HUES48 (cell line): ENCODE measurements at regions not wholly inside any gene's neighbourhood (a gene's known extent, or its start where the extent isn't known, plus 50 kb on each side); places are given as distances from the start of the nearest gene placed in this dataset.

Experiments used
- H3K27ac ChIP-seq: one replicate; pipeline ENCODE4 v1.7.0; 2013; ENCODE audit warnings: low read depth, low read length, inconsistent platforms
- H3K27me3 ChIP-seq: 2 replicates; pipeline ENCODE4 v1.6.1; 2013; ENCODE audit warnings: mild to moderate bottlenecking, low read length; ENCODE audit not compliant: control insufficient read depth, insufficient read depth
- H3K36me3 ChIP-seq: 2 replicates; pipeline ENCODE4 v1.6.1; 2013; ENCODE audit warnings: low read length; ENCODE audit not compliant: control insufficient read depth, insufficient read depth
- H3K4me1 ChIP-seq: 2 replicates; pipeline ENCODE4 v1.6.1; 2013; ENCODE audit warnings: mild to moderate bottlenecking, low read length; ENCODE audit not compliant: control insufficient read depth, insufficient read depth
- H3K4me3 ChIP-seq: 2 replicates; pipeline ENCODE4 v1.5.1; 2013; ENCODE audit warnings: mild to moderate bottlenecking, low read depth, low read length
- H3K9ac ChIP-seq: 2 replicates; pipeline ENCODE4 v1.6.1; 2013; ENCODE audit warnings: mild to moderate bottlenecking, low read depth, low read length, moderate library complexity
- H3K9me3 ChIP-seq: 2 replicates; pipeline ENCODE4 v1.6.1; 2013; ENCODE audit warnings: low read length; ENCODE audit not compliant: control insufficient read depth, insufficient read depth

- H3K4me3 ChIP-seq: no peak overlapping the region
- no peaks in the 10 kb centered on the region for H3K36me3 ChIP-seq
- H3K27me3 ChIP-seq: no peaks in the 10 kb centered on the region
- peaks cover 8% of the 10 kb centered on the region; the same call in 1 of the 2 replicates for H3K4me1 ChIP-seq
- no peak overlapping the region for H3K27ac ChIP-seq
- no peak overlapping the region for H3K9ac ChIP-seq
- H3K9me3 ChIP-seq: no peaks in the 10 kb centered on the region
Measured at GRCh38 chr13:40383132-40383531, 283.3 kb downstream of the FOXO1 start.

DNA sequence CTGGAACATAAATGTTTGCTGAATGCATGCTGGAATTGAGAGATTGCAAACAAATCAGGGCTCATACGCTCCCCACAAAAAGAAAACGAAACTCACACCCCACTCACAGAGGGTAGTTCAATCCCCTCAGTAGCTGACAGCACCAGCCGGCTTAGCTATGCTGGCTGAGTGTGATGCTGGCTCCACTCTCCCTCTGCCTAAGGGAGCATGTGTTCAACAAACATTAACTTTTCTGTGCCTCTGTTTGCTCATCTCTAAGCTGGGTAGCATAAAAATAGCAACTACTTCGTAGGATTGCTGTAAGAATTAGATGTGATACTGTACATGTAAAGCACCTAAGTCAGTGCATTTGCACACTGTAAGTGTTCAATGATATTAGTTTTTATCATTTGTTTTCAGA, 282.6 kb downstream of the FOXO1 start:
- Histone ChIP-seq H3K9me3 (no peaks in the 10 kb centered on the region), H3K9ac (no peak overlapping the region), H3K4me3 (no peak overlapping the region), H3K27me3 (no peaks in the 10 kb centered on the region), H3K4me1 (peaks cover 8% of the 10 kb centered on the region; the same call in 1 of the 2 replicates), H3K27ac (no peak overlapping the region), H3K36me3 (no peaks in the 10 kb centered on the region)

DNA sequence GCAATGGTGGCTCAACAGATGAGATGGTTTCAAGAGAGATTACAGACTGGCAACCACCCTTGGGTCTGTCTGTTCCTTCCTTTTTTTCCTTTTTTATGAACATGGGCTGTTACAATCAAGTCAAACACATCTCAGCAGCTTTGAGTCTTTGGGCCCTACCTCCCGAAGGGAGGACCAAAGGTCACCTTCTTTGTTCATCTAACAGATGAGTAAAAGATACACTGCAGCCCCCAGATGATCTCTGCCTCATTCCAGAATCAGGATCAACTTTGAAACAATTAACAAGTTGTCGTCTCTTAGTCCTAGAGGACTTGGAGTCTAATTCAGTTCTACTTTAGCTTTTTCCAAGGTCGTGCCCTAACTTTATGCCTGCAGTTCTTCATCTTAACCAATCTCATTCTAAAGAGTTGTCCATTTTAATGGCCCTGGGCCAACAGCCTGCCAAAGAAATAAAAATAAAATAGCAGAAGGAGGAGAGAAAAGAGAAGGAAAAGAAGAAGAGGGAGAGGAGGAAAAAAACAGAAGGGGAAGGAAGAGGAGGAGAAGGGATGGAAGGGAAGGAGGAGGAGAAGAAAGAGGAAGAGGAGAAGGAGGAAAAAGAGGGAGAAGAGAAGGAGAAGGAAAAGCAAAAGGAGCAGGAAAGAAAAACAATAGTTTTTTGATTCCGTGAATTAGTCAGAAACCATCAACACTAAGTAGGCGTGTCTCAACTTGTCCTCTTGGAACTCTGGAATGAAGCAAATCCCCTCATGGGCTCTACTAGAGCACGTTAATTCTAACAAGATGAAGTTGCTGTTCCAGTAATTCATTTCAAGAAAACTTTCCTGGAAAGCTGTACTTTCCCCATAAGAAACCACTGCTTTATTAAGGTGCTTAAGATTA, 281.2 kb downstream of the FOXO1 start:
- Histone ChIP-seq H3K9me3 (no peaks in the 10 kb centered on the region), H3K27ac (no peak overlapping the region), H3K4me1 (peaks cover 6% of the 10 kb centered on the region), H3K9ac (no peak overlapping the region), H3K36me3 (no peaks in the 10 kb centered on the region), H3K4me3 (no peak overlapping the region), H3K27me3 (no peaks in the 10 kb centered on the region)

GRCh38 chr13:40385858-40386180, 280.6 kb downstream of the FOXO1 start:
- no peaks in the 10 kb centered on the region for H3K9me3 ChIP-seq
- H3K4me3 ChIP-seq: no peak overlapping the region
- no peak overlapping the region for H3K27ac ChIP-seq
- H3K36me3 ChIP-seq: no peaks in the 10 kb centered on the region
- no peak overlapping the region for H3K9ac ChIP-seq
- H3K27me3 ChIP-seq: no peaks in the 10 kb centered on the region
- peaks cover 12% of the 10 kb centered on the region for H3K4me1 ChIP-seq

DNA sequence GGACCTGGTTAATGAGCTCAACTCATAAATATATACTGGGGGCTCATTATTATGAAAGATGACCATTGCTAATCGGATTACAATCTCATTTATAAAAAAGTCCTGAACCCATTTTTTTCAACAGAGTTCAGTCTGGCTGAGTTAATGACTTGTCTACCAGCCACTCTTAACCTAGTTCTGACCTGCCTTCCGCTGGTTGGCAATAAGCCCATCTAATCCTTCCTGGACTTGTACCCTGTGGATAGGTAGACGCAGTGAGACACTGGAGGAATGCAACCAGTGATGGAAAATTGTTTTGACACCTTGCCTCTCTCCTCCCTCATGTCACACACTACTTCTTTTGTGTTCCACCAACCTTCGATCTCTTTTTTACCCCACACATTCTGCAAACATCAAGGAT, 279.9 kb downstream of the FOXO1 start:
- Histone ChIP-seq H3K4me1 (peaks cover 19% of the 10 kb centered on the region), H3K4me3 (no peak overlapping the region), H3K27me3 (no peaks in the 10 kb centered on the region), H3K36me3 (no peaks in the 10 kb centered on the region), H3K27ac (no peak overlapping the region), H3K9me3 (no peaks in the 10 kb centered on the region), H3K9ac (no peak overlapping the region)

GRCh38 chr13:40387775-40388174, 278.7 kb downstream of the FOXO1 start:
- Histone ChIP-seq H3K27ac (no peak overlapping the region), H3K4me3 (no peak overlapping the region), H3K9me3 (no peaks in the 10 kb centered on the region), H3K9ac (no peak overlapping the region), H3K36me3 (no peaks in the 10 kb centered on the region), H3K4me1 (peaks cover 19% of the 10 kb centered on the region), H3K27me3 (no peaks in the 10 kb centered on the region)

DNA sequence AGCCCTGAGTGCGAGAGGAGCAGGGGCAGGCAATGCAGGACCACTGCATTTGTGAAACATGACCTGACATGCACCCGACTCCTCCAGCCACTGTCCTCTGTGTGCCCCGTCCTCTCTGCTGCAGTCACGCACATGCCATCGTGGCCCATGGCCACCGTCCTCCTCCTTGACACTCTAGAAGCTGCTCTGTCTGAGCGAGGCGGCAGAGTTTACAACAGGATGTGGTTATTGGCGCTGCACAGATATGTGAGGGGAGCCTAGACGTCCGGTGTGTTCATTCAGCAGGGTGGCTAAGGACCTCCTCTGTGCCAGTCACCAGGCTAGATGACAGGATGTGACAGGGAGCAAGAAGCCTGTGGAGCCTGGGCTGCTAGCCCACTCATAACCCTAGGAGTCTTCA, 277.8 kb downstream of the FOXO1 start:
- Histone ChIP-seq H3K9ac (no peak overlapping the region), H3K36me3 (no peaks in the 10 kb centered on the region), H3K4me1 (peaks cover 15% of the 10 kb centered on the region), H3K27ac (no peak overlapping the region), H3K9me3 (no peaks in the 10 kb centered on the region), H3K4me3 (no peak overlapping the region), H3K27me3 (no peaks in the 10 kb centered on the region)

DNA sequence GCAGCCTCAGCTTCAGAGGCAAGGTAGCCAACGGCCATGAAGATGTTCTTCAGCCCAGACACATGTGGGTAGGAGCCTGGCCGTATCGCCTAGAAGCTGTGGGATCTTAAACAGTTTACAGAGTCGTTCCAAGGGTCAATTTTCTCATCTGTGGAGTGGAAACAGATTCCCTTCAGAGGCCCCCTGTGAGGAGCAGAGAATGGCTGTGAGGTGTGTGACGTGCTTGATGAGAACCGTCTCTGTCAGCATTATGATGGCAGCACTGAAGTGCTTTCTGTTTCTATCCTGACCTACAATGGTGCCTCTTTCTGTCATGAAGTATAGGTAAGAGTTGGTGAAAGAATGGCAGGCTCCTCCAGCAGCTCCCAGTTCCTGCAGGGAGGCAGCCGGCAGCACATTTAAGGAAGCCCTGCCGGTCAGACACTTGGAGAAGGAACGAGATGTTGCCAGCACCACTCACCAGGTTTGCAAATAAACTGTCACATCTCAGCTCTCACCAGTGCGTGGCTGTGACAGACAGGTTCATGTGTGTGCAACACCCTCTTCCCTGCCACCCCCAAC, 277.3 kb downstream of the FOXO1 start:
- Histone ChIP-seq H3K27ac (no peak overlapping the region), H3K36me3 (no peaks in the 10 kb centered on the region), H3K9me3 (no peaks in the 10 kb centered on the region), H3K4me3 (no peak overlapping the region), H3K9ac (no peak overlapping the region), H3K4me1 (peaks cover 15% of the 10 kb centered on the region), H3K27me3 (no peaks in the 10 kb centered on the region)

GRCh38 chr13:40390401-40390916, 276.0 kb downstream of the FOXO1 start:
- H3K9ac ChIP-seq: no peak overlapping the region

GRCh38 chr13:40391788-40392187, 274.7 kb downstream of the FOXO1 start:
- H3K4me3 ChIP-seq: no peak overlapping the region
- H3K9me3 ChIP-seq: peaks cover 5% of the 10 kb centered on the region; the same call in 1 of the 2 replicates
- H3K4me1 ChIP-seq: peaks cover 15% of the 10 kb centered on the region
- H3K27me3 ChIP-seq: no peaks in the 10 kb centered on the region
- H3K9ac ChIP-seq: no peak overlapping the region
- H3K27ac ChIP-seq: no peak overlapping the region
- no peaks in the 10 kb centered on the region for H3K36me3 ChIP-seq

More at GRCh38 chr13:40390401-40390916, 276.0 kb downstream of the FOXO1 start:
- peak overlapping the region; percentile 53 for H3K27ac ChIP-seq
- no peaks in the 10 kb centered on the region for H3K36me3 ChIP-seq
- peaks cover 15% of the 10 kb centered on the region for H3K4me1 ChIP-seq
- peaks cover 2% of the 10 kb centered on the region; the same call in 1 of the 2 replicates for H3K9me3 ChIP-seq
- H3K4me3 ChIP-seq: no peak overlapping the region
- no peaks in the 10 kb centered on the region for H3K27me3 ChIP-seq

- H3K36me3 ChIP-seq: no peaks in the 10 kb centered on the region
- H3K27ac ChIP-seq: no peak overlapping the region
- peaks cover 15% of the 10 kb centered on the region for H3K4me1 ChIP-seq
- no peak overlapping the region for H3K9ac ChIP-seq
- peaks cover 5% of the 10 kb centered on the region; the same call in 1 of the 2 replicates for H3K9me3 ChIP-seq
- H3K4me3 ChIP-seq: no peak overlapping the region
- no peaks in the 10 kb centered on the region for H3K27me3 ChIP-seq
Measured at GRCh38 chr13:40394304-40394985, 272.0 kb downstream of the FOXO1 start.
